Subcutaneous abdominal adipose tissue (tissue), 5 donors: ENCODE measurements at regions not wholly inside any gene's neighbourhood (a gene's known extent, or its start where the extent isn't known, plus 50 kb on each side); places are given as distances from the start of the nearest gene placed in this dataset.

Experiments
- H3K27ac ChIP-seq: one replicate; pipeline ENCODE4 v1.7.0; 2013; ENCODE audit warnings: low read depth, mild to moderate bottlenecking, inconsistent platforms, low read length, moderate library complexity
- H3K27me3 ChIP-seq, 5 donors: one replicate each; pipeline ENCODE4 v1.7.0; 2013; ENCODE audit warnings: low read length in 5 of 5, inconsistent platforms in 1 of 5; ENCODE audit not compliant: control insufficient read depth in 5 of 5, insufficient read depth in 4 of 5
- H3K36me3 ChIP-seq, 5 donors: one replicate each; pipeline ENCODE4 v1.7.0; 2013; ENCODE audit warnings: low read length in 5 of 5; ENCODE audit not compliant: control insufficient read depth in 5 of 5, insufficient read depth in 5 of 5
- H3K4me1 ChIP-seq, 5 donors: one replicate each; pipeline ENCODE4 v1.7.0; 2013; ENCODE audit warnings: low read length in 5 of 5, mild to moderate bottlenecking in 3 of 5, moderate library complexity in 1 of 5; ENCODE audit not compliant: control insufficient read depth in 5 of 5, insufficient read depth in 5 of 5
- H3K4me3 ChIP-seq, 5 donors: one replicate each; pipeline ENCODE4 v1.7.0; 2013; ENCODE audit warnings: low read length in 5 of 5, low read depth in 1 of 5
- H3K9ac ChIP-seq, 5 donors: one replicate each; pipeline ENCODE4 v1.7.0; 2013; ENCODE audit warnings: low read length in 5 of 5, mild to moderate bottlenecking in 4 of 5, moderate library complexity in 3 of 5
- H3K9me3 ChIP-seq, 5 donors: one replicate each; pipeline ENCODE4 v1.7.0; 2013; ENCODE audit warnings: low read length in 5 of 5; ENCODE audit not compliant: control insufficient read depth in 5 of 5
- donor health status: healthy.
- donor health status: healthy.
- donor health status: healthy.
- donor health status: healthy.
- donor health status: healthy.

GRCh38 chr9:29209748-29210291 is 1636.5 kb upstream of the C9orf72 start:
- peaks cover 0 to 30% (median 28%) of the 10 kb centered on the region in 5 donors for H3K4me1 ChIP-seq
- no peaks in the 10 kb centered on the region for H3K9me3 ChIP-seq
- no peaks in the 10 kb centered on the region for H3K36me3 ChIP-seq
- H3K27ac ChIP-seq = no peak overlapping the region
- H3K9ac ChIP-seq = no peak overlapping the region
- H3K4me3 ChIP-seq = no peak overlapping the region
- peaks cover 22 to 34% (median 29%) of the 10 kb centered on the region in 5 donors for H3K27me3 ChIP-seq

GRCh38 chr9:29211003-29211579 is 1637.8 kb upstream of the C9orf72 start:
- Histone ChIP-seq H3K27ac (no peak overlapping the region), H3K36me3 (no peaks in the 10 kb centered on the region), H3K9ac (no peak overlapping the region), H3K4me1 (peaks cover 0 to 33% (median 28%) of the 10 kb centered on the region in 5 donors), H3K27me3 (peaks cover 26 to 41% (median 38%) of the 10 kb centered on the region in 5 donors), H3K9me3 (no peaks in the 10 kb centered on the region), H3K4me3 (no peak overlapping the region)

- peaks cover 26 to 45% (median 41%) of the 10 kb centered on the region in 5 donors for H3K27me3 ChIP-seq
- no peak overlapping the region for H3K27ac ChIP-seq
- peak overlapping the region; percentile 47 to 69 (median 60) for H3K4me3 ChIP-seq
- H3K9me3 ChIP-seq = no peaks in the 10 kb centered on the region
- peak overlapping the region in 1 of 5 donors; percentile 41 for H3K9ac ChIP-seq
- H3K36me3 ChIP-seq = no peaks in the 10 kb centered on the region
- peaks cover 0 to 33% (median 28%) of the 10 kb centered on the region in 5 donors for H3K4me1 ChIP-seq
Measured at GRCh38 chr9:29211580-29212396, 1638.5 kb upstream of the C9orf72 start.

- no peaks in the 10 kb centered on the region for H3K36me3 ChIP-seq
- H3K27ac ChIP-seq = no peak overlapping the region
- no peaks in the 10 kb centered on the region for H3K9me3 ChIP-seq
- H3K9ac ChIP-seq = no peak overlapping the region
- peak overlapping the region; percentile 34 to 62 (median 47) for H3K4me3 ChIP-seq
- peaks cover 0 to 33% (median 28%) of the 10 kb centered on the region in 5 donors for H3K4me1 ChIP-seq
- H3K27me3 ChIP-seq = peaks cover 26 to 45% (median 44%) of the 10 kb centered on the region in 5 donors
Measured at GRCh38 chr9:29212397-29213387, 1639.4 kb upstream of the C9orf72 start.

- H3K27ac ChIP-seq = no peak within 1 kb of the TSS
Measured at GRCh38 chr9:29213417-29214153, 1640.3 kb upstream of the C9orf72 start, which contains the start of gene LINGO2. LINGO2 (minus strand) TSS chr9:29213601.

GRCh38 chr9:29214154-29214689 is 1640.9 kb upstream of the C9orf72 start:
- Histone ChIP-seq H3K9me3 (no peaks in the 10 kb centered on the region), H3K9ac (no peak overlapping the region), H3K4me3 (no peak overlapping the region), H3K4me1 (peaks cover 0 to 33% (median 28%) of the 10 kb centered on the region in 5 donors), H3K27ac (no peak overlapping the region), H3K27me3 (peaks cover 26 to 45% (median 44%) of the 10 kb centered on the region in 5 donors), H3K36me3 (no peaks in the 10 kb centered on the region)

More at GRCh38 chr9:29213417-29214153, 1640.3 kb upstream of the C9orf72 start, which contains the start of gene LINGO2:
- Histone ChIP-seq H3K9me3 (no peaks in the 10 kb centered on the region), H3K36me3 (no peaks in the 10 kb centered on the region), H3K4me3 (peak within 1 kb of the TSS; percentile 34 to 62 (median 47)), H3K27me3 (peaks cover 26 to 45% (median 44%) of the 10 kb centered on the region in 5 donors), H3K9ac (no peak within 1 kb of the TSS), H3K4me1 (peaks cover 0 to 33% (median 28%) of the 10 kb centered on the region in 5 donors)

GRCh38 chr9:29214690-29215253 is 1641.5 kb upstream of the C9orf72 start:
- Histone ChIP-seq H3K9ac (no peak overlapping the region), H3K27me3 (peaks cover 26 to 45% (median 44%) of the 10 kb centered on the region in 5 donors)

GRCh38 chr9:29217966-29218365 is 1644.7 kb upstream of the C9orf72 start:
- Histone ChIP-seq H3K36me3 (no peaks in the 10 kb centered on the region), H3K4me1 (peaks cover 0 to 18% (median 16%) of the 10 kb centered on the region in 5 donors), H3K9me3 (no peaks in the 10 kb centered on the region), H3K9ac (no peak overlapping the region), H3K27me3 (peaks cover 18 to 34% (median 30%) of the 10 kb centered on the region in 5 donors), H3K4me3 (no peak overlapping the region), H3K27ac (no peak overlapping the region)

More at GRCh38 chr9:29214690-29215253, 1641.5 kb upstream of the C9orf72 start:
- Histone ChIP-seq H3K4me3 (no peak overlapping the region), H3K27ac (no peak overlapping the region), H3K9me3 (no peaks in the 10 kb centered on the region), H3K36me3 (no peaks in the 10 kb centered on the region), H3K4me1 (peaks cover 0 to 33% (median 28%) of the 10 kb centered on the region in 5 donors)
